Activated CD8-positive, alpha-beta memory T cell treated with anti-CD3 and anti-CD28 coated beads, Interleukin-2, amount 10 ng/mL, durations not matched to agents 7 days and 5 days (primary cell): ENCODE measurements at regions not wholly inside any gene's neighbourhood (a gene's known extent, or its start where the extent isn't known, plus 50 kb on each side); places are given as distances from the start of the nearest gene placed in this dataset.

ENCODE experiments used
- ATAC-seq: fragments of 150-1000 bp; cut with Tn5 transposase; one replicate; pipeline ENCODE4 v1.10.0; 2021; ENCODE audit warnings: moderate library complexity
- CTCF ChIA-PET: fragments of 350-600 bp; sonication (Branson Sonifier 250); formaldehyde crosslinking; loops from one replicate; lab custom pipeline; 2021; ENCODE audit warnings: antibody characterized with exemption; lab: Charles Lee
- DNase-seq: peaks from one replicate; pipeline ENCODE4 v3.0.0-alpha.2; 2020
- H3K27ac Mint-ChIP-seq: one replicate; pipeline ENCODE4 v1.8.0; 2021; ENCODE audit warnings: mild to moderate bottlenecking, mixed read lengths
- H3K27me3 Mint-ChIP-seq: one replicate; pipeline ENCODE4 v1.8.0; 2021; ENCODE audit warnings: mixed read lengths
- H3K36me3 Mint-ChIP-seq: one replicate; pipeline ENCODE4 v1.8.0; 2021; ENCODE audit warnings: mild to moderate bottlenecking, mixed read lengths
- H3K4me1 Mint-ChIP-seq: one replicate; pipeline ENCODE4 v1.8.0; 2021; ENCODE audit warnings: mixed read lengths
- H3K4me3 Mint-ChIP-seq: one replicate; pipeline ENCODE4 v1.8.0; 2021; ENCODE audit warnings: mild to moderate bottlenecking, moderate library complexity, mixed read lengths
- H3K9me3 Mint-ChIP-seq: one replicate; pipeline ENCODE4 v1.8.0; 2022; ENCODE audit warnings: low read depth, mixed read lengths

DNA sequence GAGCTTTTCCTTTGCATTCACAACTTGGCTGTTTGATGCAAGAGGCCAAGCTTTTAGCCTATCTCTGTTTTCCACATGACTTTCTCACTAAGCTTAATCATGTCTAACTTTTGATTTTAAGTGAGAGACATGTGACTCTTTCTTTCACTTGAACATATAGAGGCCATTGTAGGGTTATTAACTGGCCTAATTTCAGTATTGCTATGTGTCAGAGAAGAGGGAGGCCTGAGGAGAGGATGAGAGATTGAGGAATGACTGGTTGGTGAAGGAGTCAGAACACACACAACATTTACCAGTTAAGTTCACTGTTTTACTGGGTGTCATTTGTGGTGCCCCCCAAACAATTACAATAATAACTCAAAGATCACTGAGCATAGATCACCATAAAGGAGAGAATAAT, 193.5 kb downstream of the CYYR1 start:
- CTCF ChIA-PET, result no interaction called here
- no peaks in the 10 kb centered on the region for H3K27me3 Mint-ChIP-seq

GRCh38 chr21:26377111-26377694, 195.9 kb downstream of the CYYR1 start:
- no peaks in the 10 kb centered on the region for H3K4me1 Mint-ChIP-seq
- no peak overlapping the region for H3K27ac Mint-ChIP-seq
- no peaks in the 10 kb centered on the region for H3K36me3 Mint-ChIP-seq
- H3K4me3 Mint-ChIP-seq, result no peak overlapping the region
- DNase-seq (no peak), ATAC-seq (no peak)
- H3K27me3 Mint-ChIP-seq, result no peaks in the 10 kb centered on the region
- CTCF ChIA-PET, result no interaction called here
- peaks cover 3% of the 10 kb centered on the region for H3K9me3 Mint-ChIP-seq

More for the DNA sequence above, 193.5 kb downstream of the CYYR1 start:
- DNase-seq (no peak), ATAC-seq (no peak)
- no peaks in the 10 kb centered on the region for H3K4me1 Mint-ChIP-seq
- no peak overlapping the region for H3K27ac Mint-ChIP-seq
- H3K4me3 Mint-ChIP-seq, result no peak overlapping the region
- peaks cover 4% of the 10 kb centered on the region for H3K9me3 Mint-ChIP-seq
- no peaks in the 10 kb centered on the region for H3K36me3 Mint-ChIP-seq

DNA sequence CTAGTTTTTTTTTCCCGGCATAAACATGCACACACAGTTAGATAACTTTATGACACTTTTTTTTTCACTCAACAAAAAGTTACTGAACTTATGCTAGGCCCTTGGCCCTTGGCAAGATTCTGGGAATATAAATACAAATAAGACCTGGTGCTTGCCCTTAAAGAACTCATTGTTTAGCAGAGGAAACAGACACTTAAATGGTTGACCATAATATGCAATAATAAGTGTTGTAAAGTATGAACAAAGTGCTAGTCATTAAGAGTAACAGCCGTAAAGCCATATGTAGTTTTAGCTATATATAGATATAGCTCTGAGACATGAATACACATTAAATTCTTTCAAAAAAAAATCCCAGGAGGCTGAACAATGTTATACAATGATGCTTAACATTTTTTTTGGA, 198.3 kb downstream of the CYYR1 start:
- Mint-ChIP-seq H3K9me3 (peaks cover 3% of the 10 kb centered on the region), H3K36me3 (no peaks in the 10 kb centered on the region), H3K4me3 (no peak overlapping the region), H3K27ac (no peak overlapping the region), H3K27me3 (no peaks in the 10 kb centered on the region), H3K4me1 (no peaks in the 10 kb centered on the region)
- CTCF ChIA-PET, result no interaction called here
- ATAC-seq (no peak), DNase-seq (no peak)

DNA sequence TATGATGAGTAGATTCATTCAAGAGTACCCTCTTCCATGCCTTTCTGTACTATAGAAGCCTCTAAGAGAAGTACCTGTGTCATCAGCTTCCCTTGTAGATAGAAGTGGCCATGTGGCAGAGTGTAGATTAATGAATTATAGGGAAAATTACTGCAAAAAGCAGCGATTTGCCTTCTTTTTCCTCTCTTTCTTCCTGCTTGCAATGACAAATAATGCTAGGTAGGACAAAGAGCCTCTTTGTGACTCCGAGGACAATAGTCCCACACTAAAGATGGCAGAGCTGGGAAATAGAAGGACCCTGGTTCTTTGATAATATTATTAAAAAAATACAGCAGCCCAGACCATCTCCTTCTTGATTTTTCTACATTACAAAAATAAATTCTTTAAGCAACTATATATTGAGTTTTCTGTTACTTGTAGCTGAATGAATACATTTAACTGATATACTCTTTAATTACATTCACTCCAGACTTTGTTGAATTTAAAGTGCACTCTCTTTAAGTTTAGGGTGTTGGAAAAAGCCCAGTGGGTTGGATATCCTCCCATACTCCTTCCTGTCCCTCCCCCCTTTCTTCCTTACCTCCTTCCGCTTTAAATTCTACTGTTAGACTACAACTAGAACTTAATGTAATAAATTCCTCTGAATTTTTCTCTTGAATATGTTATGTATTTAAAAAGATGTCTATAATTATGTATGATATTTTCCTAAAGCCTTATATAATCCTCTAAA, 198.2 kb upstream of the APP start:
- H3K9me3 Mint-ChIP-seq, result peaks cover 2% of the 10 kb centered on the region
- no peaks in the 10 kb centered on the region for H3K4me1 Mint-ChIP-seq
- H3K27me3 Mint-ChIP-seq, result no peaks in the 10 kb centered on the region
- H3K27ac Mint-ChIP-seq, result no peak overlapping the region
- H3K4me3 Mint-ChIP-seq, result no peak overlapping the region
- no peak for ATAC-seq
- H3K36me3 Mint-ChIP-seq, result no peaks in the 10 kb centered on the region
- CTCF ChIA-PET, result no interaction called here
- no peak for DNase-seq

GRCh38 chr21:26366781-26367180, 196.2 kb upstream of the APP start:
- no peak for ATAC-seq
- H3K4me1 Mint-ChIP-seq, result no peaks in the 10 kb centered on the region

GRCh38 chr21:26365849-26366248, 195.3 kb upstream of the APP start:
- Mint-ChIP-seq H3K4me3 (no peak overlapping the region), H3K36me3 (no peaks in the 10 kb centered on the region), H3K9me3 (peaks cover 2% of the 10 kb centered on the region), H3K4me1 (no peaks in the 10 kb centered on the region), H3K27me3 (no peaks in the 10 kb centered on the region), H3K27ac (no peak overlapping the region)
- CTCF ChIA-PET, result no interaction called here
- DNase-seq (no peak), ATAC-seq (no peak)

More at GRCh38 chr21:26366781-26367180, 196.2 kb upstream of the APP start:
- no peaks in the 10 kb centered on the region for H3K36me3 Mint-ChIP-seq
- DNase-seq, result no peak
- H3K9me3 Mint-ChIP-seq, result peaks cover 2% of the 10 kb centered on the region
- no peak overlapping the region for H3K27ac Mint-ChIP-seq
- CTCF ChIA-PET, result no interaction called here
- no peak overlapping the region for H3K4me3 Mint-ChIP-seq
- H3K27me3 Mint-ChIP-seq, result no peaks in the 10 kb centered on the region

- Mint-ChIP-seq H3K4me1 (no peaks in the 10 kb centered on the region), H3K36me3 (no peaks in the 10 kb centered on the region)
Observed at GRCh38 chr21:26351661-26352060, 181.1 kb upstream of the APP start.

DNA sequence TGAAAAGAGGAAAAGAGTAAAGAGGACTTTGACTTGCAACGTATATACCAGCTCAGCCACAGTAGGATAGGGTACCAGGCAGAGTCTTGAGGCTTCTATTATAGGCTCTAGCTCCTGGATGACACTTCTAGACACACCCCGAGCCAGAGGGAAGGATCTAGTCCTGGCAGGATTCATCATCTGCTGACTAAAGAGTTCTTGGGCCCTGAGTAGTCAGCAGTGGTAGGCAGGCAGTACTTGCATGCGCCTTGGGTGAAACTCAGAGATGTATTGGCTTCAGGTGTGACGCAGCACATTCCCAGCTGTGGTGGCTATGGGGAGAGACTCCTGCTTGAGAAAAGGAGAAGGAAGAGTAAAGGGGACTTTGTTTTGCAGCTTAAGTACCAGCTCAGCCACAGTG, 162.3 kb upstream of the APP start:
- Mint-ChIP-seq H3K9me3 (peaks cover 7% of the 10 kb centered on the region), H3K36me3 (no peaks in the 10 kb centered on the region), H3K4me1 (no peaks in the 10 kb centered on the region), H3K27me3 (no peaks in the 10 kb centered on the region), H3K27ac (no peak overlapping the region), H3K4me3 (no peak overlapping the region)
- CTCF ChIA-PET, result no interaction called here
- ATAC-seq (no peak), DNase-seq (no peak)

More at GRCh38 chr21:26351661-26352060, 181.1 kb upstream of the APP start:
- DNase-seq (no peak), ATAC-seq (no peak)
- no peaks in the 10 kb centered on the region for H3K27me3 Mint-ChIP-seq
- H3K4me3 Mint-ChIP-seq, result no peak overlapping the region
- H3K9me3 Mint-ChIP-seq, result peaks cover 3% of the 10 kb centered on the region
- CTCF ChIA-PET, result no interaction called here
- H3K27ac Mint-ChIP-seq, result no peak overlapping the region

GRCh38 chr21:26331205-26331980, 160.8 kb upstream of the APP start:
- H3K27ac Mint-ChIP-seq, result no peak overlapping the region
- H3K4me3 Mint-ChIP-seq, result no peak overlapping the region
- CTCF ChIA-PET, result no interaction called here
- no peaks in the 10 kb centered on the region for H3K36me3 Mint-ChIP-seq
- no peaks in the 10 kb centered on the region for H3K4me1 Mint-ChIP-seq
- DNase-seq (no peak), ATAC-seq (no peak)
- H3K9me3 Mint-ChIP-seq, result peaks cover 7% of the 10 kb centered on the region
- H3K27me3 Mint-ChIP-seq, result no peaks in the 10 kb centered on the region

GRCh38 chr21:26320596-26320995, 150.0 kb upstream of the APP start:
- H3K9me3 Mint-ChIP-seq, result peaks cover 4% of the 10 kb centered on the region

DNA sequence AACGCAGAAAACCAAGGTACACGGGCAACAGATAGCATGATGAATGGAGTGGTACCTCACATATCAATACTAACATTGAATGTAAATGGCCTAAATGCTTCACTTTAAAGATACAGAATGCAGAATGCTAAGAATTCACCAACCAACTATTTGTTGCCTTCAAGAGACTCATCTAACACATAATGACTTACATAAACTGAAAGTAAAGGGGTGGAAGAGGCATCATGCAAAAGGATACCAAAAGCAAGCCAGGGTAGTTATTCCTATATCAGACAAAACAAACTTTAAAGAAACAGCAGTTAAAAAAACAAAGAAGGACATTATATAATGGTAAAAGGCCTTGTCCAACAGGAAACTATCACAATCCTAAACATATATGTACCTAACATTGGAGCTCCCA, 137.1 kb upstream of the APP start:
- CTCF ChIA-PET, result no interaction called here
- Mint-ChIP-seq H3K27ac (no peak overlapping the region), H3K9me3 (peaks cover 14% of the 10 kb centered on the region), H3K36me3 (no peaks in the 10 kb centered on the region), H3K4me1 (no peaks in the 10 kb centered on the region), H3K4me3 (no peak overlapping the region), H3K27me3 (no peaks in the 10 kb centered on the region)
- no peak for DNase-seq
- ATAC-seq, result no peak

More at GRCh38 chr21:26320596-26320995, 150.0 kb upstream of the APP start:
- ATAC-seq (no peak), DNase-seq (no peak)
- H3K4me1 Mint-ChIP-seq, result no peaks in the 10 kb centered on the region
- H3K27me3 Mint-ChIP-seq, result no peaks in the 10 kb centered on the region
- H3K4me3 Mint-ChIP-seq, result no peak overlapping the region
- no peak overlapping the region for H3K27ac Mint-ChIP-seq
- CTCF ChIA-PET, result no interaction called here
- no peaks in the 10 kb centered on the region for H3K36me3 Mint-ChIP-seq

- no peak overlapping the region for H3K4me3 Mint-ChIP-seq
Observed at GRCh38 chr21:26297851-26298250, 127.3 kb upstream of the APP start.

DNA sequence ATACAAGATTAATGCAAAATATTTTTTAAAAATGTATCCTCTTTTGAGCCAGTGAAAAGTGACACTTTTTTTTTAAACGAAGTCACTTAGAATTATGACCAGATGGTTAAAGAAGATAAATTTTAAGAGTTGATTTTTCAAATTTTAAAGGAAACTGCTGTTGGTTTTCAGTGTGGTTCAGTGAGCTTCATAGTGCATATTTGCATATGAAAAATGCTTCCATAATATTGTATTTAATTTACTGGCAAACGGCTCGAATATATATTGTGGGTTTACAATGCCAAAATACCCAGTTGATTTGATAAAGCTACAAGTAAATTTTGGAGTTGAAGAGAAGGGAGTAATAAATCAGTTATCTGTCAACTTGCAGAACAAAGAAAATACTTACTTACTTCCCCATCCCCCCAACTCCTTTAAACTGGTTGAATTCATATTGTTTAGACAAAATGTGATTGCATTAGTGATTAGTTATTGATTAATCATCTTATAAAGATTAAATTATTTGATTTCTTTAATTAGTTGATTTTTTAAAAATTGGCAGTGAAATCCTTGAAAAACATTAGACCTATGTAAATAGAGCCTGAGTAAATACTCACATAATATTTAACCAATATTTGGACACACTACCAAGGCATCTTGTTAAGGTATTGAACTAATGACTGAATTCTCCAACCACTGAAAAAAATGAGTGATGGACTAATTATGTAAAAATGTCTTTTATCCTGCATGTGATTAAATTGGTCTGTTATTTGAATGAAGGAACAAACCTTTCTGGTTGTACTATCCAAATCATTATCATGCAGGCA, 122.8 kb upstream of the APP start:
- no peak for DNase-seq
- no peaks in the 10 kb centered on the region for H3K27me3 Mint-ChIP-seq
- H3K36me3 Mint-ChIP-seq, result no peaks in the 10 kb centered on the region
- no peak overlapping the region for H3K4me3 Mint-ChIP-seq
- ATAC-seq, result no peak
- H3K27ac Mint-ChIP-seq, result no peak overlapping the region
- no peaks in the 10 kb centered on the region for H3K4me1 Mint-ChIP-seq
- CTCF ChIA-PET, result no interaction called here
- H3K9me3 Mint-ChIP-seq, result peaks cover 4% of the 10 kb centered on the region

More at GRCh38 chr21:26297851-26298250, 127.3 kb upstream of the APP start:
- no peak for DNase-seq
- no peak for ATAC-seq
- H3K27me3 Mint-ChIP-seq, result no peaks in the 10 kb centered on the region
- H3K36me3 Mint-ChIP-seq, result no peaks in the 10 kb centered on the region
- H3K9me3 Mint-ChIP-seq, result peaks cover 13% of the 10 kb centered on the region
- H3K4me1 Mint-ChIP-seq, result no peaks in the 10 kb centered on the region
- CTCF ChIA-PET, result no interaction called here
- no peak overlapping the region for H3K27ac Mint-ChIP-seq
